ENCODE measurements at regions not wholly inside any gene's neighbourhood (a gene's known extent, or its start where the extent isn't known, plus 50 kb on each side); places are given as distances from the start of the nearest gene placed in this dataset.

DNA sequence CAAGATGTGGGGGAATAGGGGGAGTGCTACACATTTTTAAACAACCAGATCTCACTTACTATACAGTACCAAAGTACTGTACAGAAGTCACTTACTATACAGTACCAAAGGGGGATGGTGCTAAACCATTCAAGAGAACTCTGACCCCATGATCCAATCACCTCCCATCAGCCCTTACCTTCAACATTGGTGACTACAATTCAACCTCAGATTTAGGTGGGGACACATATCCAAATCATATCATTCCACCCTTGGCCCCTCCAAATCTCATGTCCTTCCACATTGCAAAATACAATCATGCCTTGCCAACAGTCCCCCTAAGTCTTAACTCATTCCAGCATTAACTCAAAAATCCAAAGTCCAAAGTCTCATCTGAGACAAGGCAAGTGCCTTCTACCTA lies 49.9 kb upstream of the CD2AP start:
- no peak for TF ChIP-seq ZNF24 (IDR thresholded peaks at IDR 0.05)
- no peak for TF ChIP-seq CTCF (CRISPR knock-in tag; IDR thresholded peaks at IDR 0.05)

Measured in HepG2 (cell line).